Esophagus squamous epithelium (tissue), 5 donors: ENCODE measurements at regions not wholly inside any gene's neighbourhood (a gene's known extent, or its start where the extent isn't known, plus 50 kb on each side); places are given as distances from the start of the nearest gene placed in this dataset.

Source experiments
- DNase-seq: peaks from one replicate; lab custom pipeline; 2025; lab: John Stamatoyannopoulos, UW
- H3K27ac ChIP-seq, 4 donors: fragments of 200-600 bp; sonication (generic); one replicate each; pipeline ENCODE4 v1.5.1; 2016 to 2019; ENCODE audit warnings: mild to moderate bottlenecking in 1 of 4
- H3K27me3 ChIP-seq, 4 donors: fragments of 200-600 bp; sonication (generic); 1 replicate in 3 of 4; 2 replicates in 1 of 4; pipeline versions ENCODE4 v1.5.1 to v1.6.0; 2017 to 2021; ENCODE audit warnings: antibody characterized with exemption in 1 of 4
- H3K36me3 ChIP-seq, 3 donors: fragments of 200-600 bp; sonication (generic); one replicate each; pipeline ENCODE4 v1.5.1; 2016 to 2019
- H3K4me1 ChIP-seq, 3 donors: fragments of 200-600 bp; sonication (generic); one replicate each; pipeline ENCODE4 v1.5.1; 2017 to 2019
- H3K4me3 ChIP-seq, 4 donors: fragments of 200-600 bp; sonication (generic); 1 replicate in 3 of 4; 2 replicates in 1 of 4; pipeline ENCODE4 v1.5.1; 2016 to 2019; ENCODE audit warnings: mild to moderate bottlenecking in 2 of 4, moderate library complexity in 1 of 4
- H3K9me3 ChIP-seq, 3 donors: fragments of 200-600 bp; sonication (generic); one replicate each; pipeline ENCODE4 v1.5.1; 2016 to 2019
- POLR2A ChIP-seq, 4 donors: fragments of 450-650 bp; IDR thresholded peaks; one replicate each; pipeline ENCODE4 v1.6.1; 2017; ENCODE audit warnings: antibody characterized with exemption in 4 of 4, mild to moderate bottlenecking in 4 of 4, moderate library complexity in 3 of 4
- WGBS, 2 donors: methylation state at CpG; one replicate each; pipeline ENCODE4 v1.1.5; 2018; 5-methylcytosine and 5-hydroxymethylcytosine counted together
- intact Hi-C: fragments of 100-400 bp; cut with DNase I; formaldehyde crosslinking; loops from one replicate; pipeline ENCODE4 v1.15.0; 2022
- TF ChIP-seq, protein P1 (sequence below), 6 experiments: fragments of 450-650 bp in 4 of 6; fragments of 200-600 bp in 2 of 6; sonication (generic) in 2 of 6; IDR thresholded peaks; one replicate each; pipeline ENCODE4 v1.5.1; 2016 to 2019; ENCODE audit warnings: antibody characterized with exemption in 6 of 6, mild to moderate bottlenecking in 4 of 6, moderate library complexity in 4 of 6
- donor health status: DM: yes; HTN: yes; CAD: no.

DNA sequence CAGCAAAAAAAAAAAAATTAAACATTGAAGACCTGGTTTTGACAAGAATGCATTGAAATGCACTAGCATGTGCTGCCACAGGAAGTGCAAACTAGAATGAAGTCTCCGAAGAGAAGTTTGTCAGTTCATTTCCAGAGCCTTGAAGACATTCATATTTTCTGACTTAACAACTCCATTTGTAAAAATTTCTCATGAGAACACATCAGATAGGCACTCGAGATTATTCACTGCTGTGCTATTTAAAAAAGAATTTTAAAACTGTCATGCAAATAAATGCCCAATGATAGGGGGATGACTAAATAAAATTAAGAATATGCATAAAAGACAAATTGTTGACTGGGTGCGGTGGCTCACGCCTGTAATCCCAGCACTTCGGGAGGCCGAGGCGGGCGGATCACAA, 394.6 kb upstream of the JARID2 start:
- intact Hi-C loops: no loop called here
- Histone ChIP-seq H3K27ac (no peak overlapping the region), H3K9me3 (no peaks in the 10 kb centered on the region), H3K36me3 (no peaks in the 10 kb centered on the region), H3K4me3 (no peak overlapping the region), H3K27me3 (peaks cover 0 to 3% (median 0%) of the 10 kb centered on the region in 4 donors), H3K4me1 (no peaks in the 10 kb centered on the region)
- TF ChIP-seq, protein P1, sequence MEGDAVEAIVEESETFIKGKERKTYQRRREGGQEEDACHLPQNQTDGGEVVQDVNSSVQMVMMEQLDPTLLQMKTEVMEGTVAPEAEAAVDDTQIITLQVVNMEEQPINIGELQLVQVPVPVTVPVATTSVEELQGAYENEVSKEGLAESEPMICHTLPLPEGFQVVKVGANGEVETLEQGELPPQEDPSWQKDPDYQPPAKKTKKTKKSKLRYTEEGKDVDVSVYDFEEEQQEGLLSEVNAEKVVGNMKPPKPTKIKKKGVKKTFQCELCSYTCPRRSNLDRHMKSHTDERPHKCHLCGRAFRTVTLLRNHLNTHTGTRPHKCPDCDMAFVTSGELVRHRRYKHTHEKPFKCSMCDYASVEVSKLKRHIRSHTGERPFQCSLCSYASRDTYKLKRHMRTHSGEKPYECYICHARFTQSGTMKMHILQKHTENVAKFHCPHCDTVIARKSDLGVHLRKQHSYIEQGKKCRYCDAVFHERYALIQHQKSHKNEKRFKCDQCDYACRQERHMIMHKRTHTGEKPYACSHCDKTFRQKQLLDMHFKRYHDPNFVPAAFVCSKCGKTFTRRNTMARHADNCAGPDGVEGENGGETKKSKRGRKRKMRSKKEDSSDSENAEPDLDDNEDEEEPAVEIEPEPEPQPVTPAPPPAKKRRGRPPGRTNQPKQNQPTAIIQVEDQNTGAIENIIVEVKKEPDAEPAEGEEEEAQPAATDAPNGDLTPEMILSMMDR (IDR thresholded peaks at IDR 0.05): no peak
- no peak for TF ChIP-seq POLR2A (IDR thresholded peaks at IDR 0.05)
- DNase-seq: no peak
- 85 to 94% methylated on average over 8 of the region's 8 CpGs for WGBS, 2 donors

DNA sequence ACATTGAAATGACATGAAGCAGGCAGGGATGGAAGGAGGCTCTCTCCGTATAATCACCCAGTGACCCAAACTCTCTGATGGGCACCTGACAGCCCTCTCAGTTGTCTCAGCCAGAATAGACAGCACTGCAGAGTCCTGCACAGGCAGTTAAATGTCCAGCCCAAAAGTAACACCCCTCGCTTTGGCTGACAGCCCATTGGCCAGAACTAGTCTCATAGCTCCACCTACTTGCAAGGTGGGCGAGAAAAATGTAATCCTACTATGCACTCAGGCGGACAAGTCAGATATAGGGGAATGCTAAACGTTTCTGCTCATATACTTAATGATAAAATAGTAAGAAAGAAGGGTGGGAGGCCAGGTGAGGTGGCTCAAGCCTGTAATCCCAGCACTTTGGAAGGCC, 393.5 kb upstream of the JARID2 start:
- TF ChIP-seq, protein P1 (IDR thresholded peaks at IDR 0.05): no peak
- TF ChIP-seq POLR2A (IDR thresholded peaks at IDR 0.05): no peak
- intact Hi-C loops: no loop called here
- no peak overlapping the region for H3K27ac ChIP-seq
- no peak for DNase-seq
- no peaks in the 10 kb centered on the region for H3K4me1 ChIP-seq
- H3K9me3 ChIP-seq: no peaks in the 10 kb centered on the region
- no peaks in the 10 kb centered on the region for H3K36me3 ChIP-seq
- 91 to 96% methylated on average over 3 to 5 of the region's 5 CpGs for WGBS, 2 donors
- H3K27me3 ChIP-seq: peaks cover 0 to 3% (median 0%) of the 10 kb centered on the region in 4 donors
- H3K4me3 ChIP-seq: no peak overlapping the region

DNA sequence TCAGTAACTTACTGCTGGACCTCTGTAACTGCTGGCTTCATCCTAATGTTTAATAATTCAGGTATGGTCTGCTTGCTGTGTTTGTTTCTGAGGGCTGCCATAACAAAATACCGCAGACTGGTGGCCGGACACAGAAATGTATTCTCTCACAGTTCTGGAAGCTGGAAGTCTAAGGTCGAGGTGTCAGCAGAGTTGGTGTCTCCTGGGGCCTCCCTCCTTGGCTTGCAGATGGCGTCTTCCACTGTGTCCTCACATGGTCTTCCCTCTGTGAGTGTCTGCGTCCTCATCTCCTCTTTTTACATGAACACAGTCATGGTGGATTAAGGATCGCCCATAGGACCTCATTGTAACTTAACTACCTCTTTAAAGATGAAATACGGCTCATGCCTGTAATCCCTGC, 389.7 kb upstream of the JARID2 start:
- Histone ChIP-seq H3K9me3 (no peaks in the 10 kb centered on the region), H3K27ac (no peak overlapping the region), H3K36me3 (no peaks in the 10 kb centered on the region), H3K4me3 (no peak overlapping the region), H3K4me1 (no peaks in the 10 kb centered on the region), H3K27me3 (no peaks in the 10 kb centered on the region)
- DNase-seq: no peak
- intact Hi-C loops: no loop called here
- TF ChIP-seq, protein P1 (IDR thresholded peaks at IDR 0.05): no peak
- no peak for TF ChIP-seq POLR2A (IDR thresholded peaks at IDR 0.05)
- 85 to 88% methylated on average over 4 to 6 of the region's 7 CpGs for WGBS, 2 donors

DNA sequence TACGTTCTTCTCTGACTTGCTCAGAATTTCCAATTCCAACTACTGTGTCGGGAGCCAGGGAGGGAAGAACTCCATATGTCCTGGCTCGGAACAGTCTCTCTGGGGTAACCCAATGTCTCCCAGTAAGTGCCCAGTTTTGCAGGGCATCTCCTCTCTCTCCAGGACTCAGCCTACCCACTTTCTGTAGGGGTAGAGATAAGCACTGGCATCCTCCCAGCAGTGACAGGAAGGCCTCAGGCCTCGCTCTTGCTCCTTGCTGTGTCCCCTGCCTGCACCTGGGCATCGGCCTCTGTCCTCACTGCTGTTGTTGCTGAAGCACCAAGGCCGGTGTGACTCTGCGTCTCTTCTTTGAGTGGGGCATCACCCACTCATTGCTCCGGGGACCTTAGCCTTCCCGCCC, 388.9 kb upstream of the JARID2 start:
- Histone ChIP-seq H3K27me3 (no peaks in the 10 kb centered on the region), H3K4me3 (no peak overlapping the region), H3K9me3 (no peaks in the 10 kb centered on the region), H3K36me3 (no peaks in the 10 kb centered on the region), H3K4me1 (no peaks in the 10 kb centered on the region), H3K27ac (no peak overlapping the region)
- intact Hi-C loops: no loop called here
- 84 to 87% methylated on average over 8 of the region's 9 CpGs for WGBS, 2 donors
- TF ChIP-seq POLR2A (IDR thresholded peaks at IDR 0.05): no peak
- TF ChIP-seq, protein P1 (IDR thresholded peaks at IDR 0.05): no peak
- DNase-seq: no peak

DNA sequence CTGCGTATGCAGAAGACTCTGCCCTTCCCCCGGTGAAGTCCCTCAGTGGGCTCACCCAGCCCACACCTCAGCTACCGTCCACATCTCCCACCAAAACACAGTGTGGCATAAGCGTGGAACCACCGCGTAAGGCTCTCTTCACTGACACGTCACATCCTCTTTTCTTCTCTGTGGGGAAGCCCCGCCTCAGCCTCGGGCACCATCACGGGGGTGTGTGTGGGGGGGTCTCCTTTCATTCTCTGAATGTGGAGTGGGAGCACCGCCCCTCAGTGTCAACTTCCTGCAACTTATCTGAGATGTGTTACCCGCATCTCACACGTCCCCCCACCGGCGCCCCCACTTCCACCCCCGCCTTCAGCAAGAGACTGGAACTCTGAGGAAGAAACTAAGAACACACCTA, 388.4 kb upstream of the JARID2 start:
- Histone ChIP-seq H3K27me3 (no peaks in the 10 kb centered on the region), H3K9me3 (no peaks in the 10 kb centered on the region), H3K4me3 (peak overlapping the region in 1 of 4 donors; percentile 23), H3K27ac (no peak overlapping the region), H3K36me3 (no peaks in the 10 kb centered on the region), H3K4me1 (no peaks in the 10 kb centered on the region)
- intact Hi-C loops: no loop called here
- DNase-seq: no peak
- TF ChIP-seq, protein P1 (IDR thresholded peaks at IDR 0.05): no peak
- TF ChIP-seq POLR2A (IDR thresholded peaks at IDR 0.05): no peak
- WGBS, 2 donors: 64 to 74% methylated on average over 13 to 16 of the region's 16 CpGs
